HG03095 (cell line): ENCODE measurements at regions not wholly inside any gene's neighbourhood (a gene's known extent, or its start where the extent isn't known, plus 50 kb on each side); places are given as distances from the start of the nearest gene placed in this dataset.

Source experiments
- ATAC-seq: cut with Tn5 transposase; IDR thresholded peaks from one replicate; pipeline ENCODE4 v1.9.1; 2021; ENCODE audit warnings: moderate library complexity; ENCODE audit not compliant: unreplicated experiment

DNA sequence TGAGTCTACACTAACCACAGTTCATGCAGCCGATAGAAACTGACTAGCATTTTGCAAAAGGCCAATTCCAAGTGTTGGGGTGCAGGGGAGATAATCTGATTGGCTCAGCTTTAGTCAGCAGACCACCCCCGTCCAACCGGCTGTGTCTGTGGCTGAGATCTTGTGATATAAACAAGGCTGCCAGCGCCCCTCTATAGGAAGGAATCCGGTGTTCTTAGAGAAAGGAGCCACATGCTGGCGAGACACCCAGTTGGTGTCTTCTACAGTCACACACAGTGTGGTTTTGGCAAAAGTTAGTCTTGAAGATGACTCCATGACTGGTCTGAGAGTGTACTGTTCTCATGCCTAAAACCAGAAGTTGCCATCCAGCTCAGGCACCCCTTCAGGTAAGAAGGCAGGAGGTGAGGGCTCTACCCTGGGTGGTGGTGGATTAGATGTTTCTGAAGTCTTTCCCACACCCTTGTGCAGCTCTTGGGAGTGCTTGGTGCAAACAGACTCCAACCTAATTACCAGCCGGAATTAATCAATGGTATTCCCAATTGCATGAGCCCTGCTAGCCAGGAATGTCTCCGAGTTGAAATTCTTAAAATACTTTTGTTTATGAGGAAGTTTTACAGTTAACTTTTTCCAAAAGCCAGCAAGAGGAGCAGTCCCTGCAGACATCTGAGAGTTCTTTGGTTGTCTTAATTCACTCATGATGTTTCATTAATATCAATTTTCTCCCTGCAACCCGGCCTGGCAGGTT, 172.3 kb upstream of the IRX6 start:
- ATAC-seq: no peak

DNA sequence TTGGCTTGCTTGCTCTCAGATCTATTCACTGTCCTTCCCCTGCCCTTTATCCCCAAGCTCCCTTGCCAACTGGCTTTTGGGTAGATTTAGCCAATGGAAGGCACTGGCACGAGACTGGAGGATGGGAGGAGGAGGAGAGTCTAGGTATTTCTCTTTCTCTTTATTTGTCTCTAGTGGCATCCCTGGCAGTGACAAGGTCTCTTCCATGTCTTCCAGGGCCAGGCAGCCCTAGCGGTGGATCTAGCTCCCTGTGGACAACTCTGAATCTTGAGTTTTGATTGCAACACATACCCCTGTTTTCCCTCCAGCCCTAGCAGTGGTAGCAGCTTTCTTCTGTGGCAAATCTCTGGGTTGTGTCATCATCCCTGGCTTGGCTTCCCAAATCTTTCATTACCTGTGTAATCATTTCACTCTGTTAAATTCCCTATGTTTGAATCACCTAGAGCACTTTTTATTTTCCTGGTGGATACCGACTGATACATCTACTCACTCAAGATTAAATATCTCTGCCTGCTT, 171.1 kb upstream of the IRX6 start:
- ATAC-seq: no peak

DNA sequence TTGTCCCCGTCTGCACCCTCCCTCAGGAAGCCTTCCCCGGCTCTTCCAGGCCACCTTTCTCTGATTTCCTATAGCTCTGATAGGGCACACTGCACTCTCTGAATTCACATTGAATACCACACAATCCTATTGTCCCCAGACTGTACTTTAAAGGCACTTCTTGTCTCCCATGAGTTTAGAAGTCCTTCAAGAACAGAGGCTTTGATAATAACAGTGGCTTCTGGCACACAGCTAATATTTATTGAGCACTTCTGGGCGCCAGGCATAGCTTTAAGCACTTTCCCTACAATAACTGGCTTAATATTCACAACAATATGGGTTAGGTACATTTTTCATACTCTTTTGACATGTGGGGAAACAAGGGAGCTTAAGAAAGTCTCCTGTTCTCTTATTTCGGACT, 169.7 kb upstream of the IRX6 start:
- ATAC-seq: no peak

DNA sequence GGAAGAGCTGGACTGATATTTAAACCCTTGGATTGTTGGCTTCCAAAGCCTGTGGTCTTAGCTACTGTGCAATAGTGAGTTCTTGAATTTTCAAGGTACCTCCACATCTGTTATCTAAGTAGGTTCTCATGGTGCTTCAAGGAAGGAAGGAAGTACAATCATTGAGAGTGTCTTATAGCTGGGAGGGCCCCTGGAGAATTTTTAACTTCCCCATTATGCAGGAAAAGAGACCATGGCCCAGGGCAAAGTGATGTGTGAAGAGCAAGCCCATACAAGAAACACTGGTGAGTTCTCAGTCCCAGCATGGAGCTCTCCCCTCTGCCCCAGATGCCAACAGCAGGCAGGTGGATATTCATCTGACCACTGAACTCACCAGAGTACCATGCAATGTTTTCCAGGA, 169.0 kb upstream of the IRX6 start:
- no peak for ATAC-seq

DNA sequence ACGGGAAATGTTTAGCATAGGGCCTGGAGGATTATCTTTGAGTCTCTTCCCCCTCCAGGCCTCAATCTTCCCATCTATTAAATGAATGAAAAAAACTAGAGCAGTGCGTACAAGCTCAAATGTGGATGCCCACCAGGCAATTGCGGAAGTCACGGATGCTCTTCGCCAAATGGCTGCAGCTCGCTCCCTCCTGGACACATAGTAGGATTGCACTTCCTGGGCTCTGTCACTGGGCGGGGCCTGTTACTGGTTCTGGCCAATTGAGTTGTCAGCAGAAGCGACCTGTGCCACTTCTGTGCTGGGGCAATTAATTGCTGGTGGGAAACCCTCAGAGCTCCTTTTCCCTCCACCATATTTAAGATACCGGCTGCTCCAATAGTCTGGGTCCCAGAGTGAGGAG, 168.2 kb upstream of the IRX6 start:
- no peak for ATAC-seq

DNA sequence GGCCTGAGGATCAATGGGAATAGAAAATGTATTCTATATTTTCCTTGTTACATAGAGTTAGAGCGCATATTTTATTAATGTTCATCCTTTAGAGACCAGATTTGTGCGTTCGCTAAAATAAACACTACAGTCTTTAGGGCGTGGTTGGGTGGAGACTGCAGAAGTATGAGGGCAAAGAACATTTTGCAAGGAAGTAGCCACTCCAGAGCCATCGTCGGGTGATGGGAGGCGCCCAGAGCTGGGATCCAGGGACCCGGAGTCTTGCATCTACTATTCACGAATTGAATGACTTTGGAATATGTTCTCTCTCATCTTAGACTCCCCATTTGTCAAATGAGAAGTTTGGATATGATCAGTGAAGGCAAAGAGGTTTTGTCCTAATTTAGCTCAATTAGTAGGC, 154.2 kb upstream of the IRX6 start:
- no peak for ATAC-seq

DNA sequence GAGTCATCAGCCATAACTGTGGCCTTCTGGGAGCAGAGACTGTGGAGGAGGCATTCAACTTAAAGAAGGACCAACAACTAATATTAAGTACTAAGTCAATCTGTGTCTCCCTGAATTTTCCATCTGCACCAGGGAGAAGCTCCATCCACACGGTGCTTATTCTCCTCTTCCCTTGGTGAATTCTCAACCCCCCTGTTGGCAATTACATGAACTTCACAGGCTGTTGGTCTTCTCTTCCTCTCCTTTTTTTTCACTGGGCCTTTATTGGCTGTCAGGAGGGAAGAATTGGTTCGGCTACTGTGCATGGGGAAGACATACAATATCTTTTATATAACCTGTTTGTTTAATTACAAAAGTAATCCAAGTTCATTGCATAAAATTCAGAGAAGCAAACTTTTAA, 152.8 kb upstream of the IRX6 start:
- ATAC-seq: no peak

DNA sequence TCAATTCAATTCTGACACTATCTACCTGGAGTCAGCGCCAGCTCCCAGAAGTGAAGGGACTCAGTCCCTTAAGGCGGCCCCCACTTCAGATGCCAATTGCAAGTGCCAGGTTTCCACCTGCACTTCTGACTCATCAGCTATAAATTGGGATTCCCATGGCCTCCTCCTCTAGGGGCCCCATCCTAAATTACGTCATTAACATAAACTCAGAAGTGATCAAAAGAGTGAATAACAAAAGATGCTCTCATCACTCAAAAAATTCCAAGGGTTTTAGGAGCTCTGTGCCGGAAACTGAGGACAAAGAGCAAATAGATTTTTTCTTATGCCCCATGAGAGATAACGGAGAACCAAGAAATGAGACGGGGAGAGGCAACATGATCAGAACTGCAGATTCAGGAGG, 148.6 kb upstream of the IRX6 start:
- no peak for ATAC-seq

DNA sequence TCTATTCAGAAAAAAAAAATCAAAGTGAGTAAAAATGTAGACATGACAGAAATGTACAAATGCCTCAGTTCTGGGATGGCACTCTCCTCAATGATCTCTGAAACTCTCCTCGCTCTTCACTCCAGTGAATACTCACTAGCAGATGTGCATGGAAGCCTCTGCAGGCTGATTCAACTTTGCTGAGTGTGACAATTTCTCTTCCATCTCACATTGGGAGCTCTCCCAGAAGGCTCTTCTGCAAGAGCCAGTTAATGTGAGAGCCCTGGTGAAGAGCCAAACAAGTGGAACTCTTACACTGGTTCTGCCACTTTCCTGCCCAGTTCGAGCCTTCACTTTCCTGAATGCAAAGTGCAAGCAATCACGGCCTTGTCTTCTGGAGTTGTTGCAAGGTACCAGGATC, 147.1 kb upstream of the IRX6 start:
- no peak for ATAC-seq

DNA sequence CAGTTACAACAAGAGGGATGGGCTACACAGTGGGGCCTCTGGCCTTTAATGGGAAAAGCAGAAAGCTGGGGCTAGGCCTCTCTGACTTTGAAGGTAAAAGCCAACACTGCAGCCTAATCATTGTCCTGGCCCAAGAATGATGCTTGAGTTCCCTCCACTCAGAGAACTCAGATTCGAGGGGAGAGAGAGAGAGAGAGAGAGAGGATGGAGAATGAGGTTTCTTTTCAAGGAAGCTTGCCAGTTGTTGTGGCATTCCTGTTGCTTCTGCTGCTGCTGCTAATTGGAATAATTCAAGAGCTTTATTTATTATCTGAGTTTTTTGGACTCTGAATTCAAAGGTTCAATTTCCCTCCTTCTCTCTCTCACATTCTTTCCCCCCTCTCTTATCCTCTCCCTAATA, 144.6 kb upstream of the IRX6 start:
- ATAC-seq: no peak

DNA sequence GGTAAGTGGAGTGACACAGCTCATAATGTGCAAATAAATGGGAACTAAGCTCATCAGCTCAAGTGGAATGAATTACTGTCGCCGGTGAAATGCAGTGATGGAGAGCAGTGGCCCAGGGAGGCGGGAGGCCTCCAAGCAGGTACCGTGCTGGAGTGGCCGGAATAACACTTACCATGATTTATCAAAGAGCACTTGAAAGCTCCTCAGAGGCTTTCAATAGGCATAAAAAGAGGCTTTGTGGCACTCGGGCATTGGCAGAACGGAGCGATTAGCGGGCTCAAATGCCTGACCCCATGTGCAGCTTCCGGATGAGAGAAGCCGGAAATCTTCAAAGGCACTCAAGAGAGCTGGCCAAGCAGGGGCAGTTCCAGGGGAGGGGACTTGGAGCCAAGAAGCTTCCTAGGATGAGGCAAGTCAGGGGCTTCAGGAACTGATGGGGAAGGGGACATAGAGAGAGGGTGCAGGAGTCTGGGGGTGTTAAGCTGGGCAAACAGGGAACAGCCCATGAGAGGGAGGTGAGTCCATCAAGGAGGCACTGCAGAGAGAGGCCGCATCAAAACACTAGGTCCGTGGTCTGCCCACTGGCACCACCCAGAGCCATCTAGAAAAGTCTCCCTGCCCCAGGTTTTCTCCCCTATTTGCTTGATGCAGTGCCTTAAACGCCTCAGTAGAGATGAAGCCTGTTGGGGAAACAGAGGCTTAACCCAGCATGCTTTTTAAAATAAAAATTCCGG, 144.0 kb upstream of the IRX6 start:
- ATAC-seq: no peak

DNA sequence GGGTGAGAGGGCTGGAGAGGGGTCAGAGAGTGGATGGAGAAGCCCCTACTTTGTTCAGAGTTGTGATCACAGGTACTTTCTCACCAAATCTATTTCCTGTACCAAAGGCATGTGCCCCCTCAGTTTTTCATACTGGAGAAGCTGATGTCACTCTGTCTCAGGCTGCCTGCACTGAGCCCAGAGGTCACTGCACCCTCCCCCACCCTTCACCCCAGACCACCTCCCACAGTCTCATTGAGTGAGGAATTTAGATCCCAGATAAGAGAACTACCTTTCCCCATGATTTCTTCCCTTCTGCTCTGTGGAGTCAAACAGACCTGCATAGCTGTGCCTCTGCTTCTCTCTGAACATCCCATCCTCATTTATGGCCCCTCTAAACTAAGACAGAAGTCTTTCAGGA, 140.0 kb upstream of the IRX6 start:
- no peak for ATAC-seq

DNA sequence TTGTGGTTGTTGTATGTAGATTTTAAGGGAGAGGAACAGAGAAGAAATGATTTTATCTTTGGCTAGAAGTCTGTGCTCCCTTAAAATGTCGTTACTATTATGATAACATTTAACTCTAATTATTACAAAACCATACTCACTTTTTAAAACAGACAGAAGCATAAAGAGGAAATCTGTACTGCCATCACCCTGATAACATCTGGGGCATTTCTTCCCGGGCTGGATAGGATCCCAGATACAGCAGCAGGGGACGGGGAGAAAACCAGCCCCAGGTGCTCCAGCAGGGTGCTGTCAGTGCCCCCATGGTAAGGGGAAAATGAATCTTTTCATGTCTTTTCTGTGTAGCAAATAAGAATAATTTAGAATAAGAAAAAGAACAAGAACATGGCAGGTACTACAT, 139.4 kb upstream of the IRX6 start:
- ATAC-seq: no peak

DNA sequence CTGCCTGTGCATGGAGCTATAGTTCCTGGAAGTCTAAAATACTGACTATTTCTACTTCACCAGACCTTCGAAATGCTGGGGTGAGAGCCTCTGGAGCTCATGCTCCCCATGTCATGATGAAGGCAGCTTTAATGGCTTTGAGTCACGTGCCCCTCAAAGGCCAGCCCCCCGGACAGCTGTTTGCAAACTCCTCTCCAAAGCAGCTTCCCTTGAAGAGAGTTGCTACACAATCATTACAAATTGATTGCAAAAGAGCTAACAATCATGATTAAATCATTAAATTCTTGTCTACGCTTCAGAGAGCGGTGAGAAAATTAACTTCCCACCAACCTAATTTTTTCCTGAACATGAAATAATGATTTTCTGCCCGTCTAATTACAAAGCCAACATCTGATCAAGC, 134.8 kb upstream of the IRX6 start:
- ATAC-seq: no peak

DNA sequence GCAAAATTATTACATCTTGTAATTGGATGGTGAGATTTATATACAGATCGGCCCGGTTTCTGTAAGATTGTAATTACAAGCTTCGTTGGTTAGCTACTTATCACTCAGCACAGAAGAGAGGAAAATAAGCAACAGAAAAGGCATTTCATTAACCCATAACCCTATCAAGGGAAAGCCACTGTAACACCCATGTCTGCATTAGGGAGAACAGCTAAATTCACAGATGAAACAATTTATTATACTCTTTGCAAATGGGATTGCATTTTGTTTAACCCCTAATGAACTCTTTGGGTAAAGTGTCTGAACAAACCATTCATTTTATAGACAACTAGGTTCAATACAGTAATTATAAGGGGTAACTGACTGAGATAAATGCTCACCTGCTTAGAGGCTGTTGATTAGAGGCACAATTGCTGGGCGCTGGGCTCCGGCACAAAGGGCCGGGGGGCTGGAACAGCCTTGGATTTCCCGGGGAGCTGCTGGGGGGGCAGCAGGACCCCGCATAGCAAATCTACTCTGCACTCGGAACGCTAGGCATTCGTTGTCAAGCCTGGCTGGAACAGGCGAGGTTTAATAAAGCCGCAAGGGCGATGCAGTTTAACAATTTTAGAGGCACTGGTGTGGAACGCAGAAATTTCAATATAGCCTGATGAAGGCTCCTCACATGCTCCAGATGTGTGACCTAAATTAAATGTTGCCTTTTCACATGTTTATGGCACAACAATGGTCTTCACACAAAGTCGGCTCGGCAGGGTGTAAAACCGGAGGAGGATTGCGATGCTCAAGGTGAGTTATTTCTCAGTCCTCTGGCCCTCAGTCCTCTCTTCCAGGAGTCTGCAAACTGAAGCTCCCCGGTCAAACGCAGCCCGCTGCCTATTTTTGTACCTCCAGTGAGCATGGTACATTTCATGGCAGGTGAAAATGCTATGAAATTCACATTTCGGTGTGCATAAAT, 134.0 kb upstream of the IRX6 start:
- no peak for ATAC-seq

DNA sequence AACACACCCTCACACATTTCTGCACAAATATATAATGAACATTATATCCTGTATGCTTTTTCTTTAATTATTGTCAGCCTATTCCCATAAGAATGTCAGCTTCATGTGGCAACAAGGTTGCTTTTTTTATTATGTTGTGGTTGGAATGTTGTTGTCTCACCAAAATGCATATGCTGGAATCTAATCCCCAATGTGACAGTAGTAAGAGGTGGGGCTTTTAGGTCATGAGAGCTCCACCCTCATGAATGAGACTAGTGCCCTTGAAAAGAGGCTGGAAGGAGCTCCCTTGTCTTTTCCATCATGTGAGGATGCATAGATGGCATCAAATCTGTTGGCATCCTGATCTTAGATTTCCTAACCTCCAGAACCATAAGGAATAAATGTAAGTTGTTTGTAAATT, 131.3 kb upstream of the IRX6 start:
- ATAC-seq: no peak

DNA sequence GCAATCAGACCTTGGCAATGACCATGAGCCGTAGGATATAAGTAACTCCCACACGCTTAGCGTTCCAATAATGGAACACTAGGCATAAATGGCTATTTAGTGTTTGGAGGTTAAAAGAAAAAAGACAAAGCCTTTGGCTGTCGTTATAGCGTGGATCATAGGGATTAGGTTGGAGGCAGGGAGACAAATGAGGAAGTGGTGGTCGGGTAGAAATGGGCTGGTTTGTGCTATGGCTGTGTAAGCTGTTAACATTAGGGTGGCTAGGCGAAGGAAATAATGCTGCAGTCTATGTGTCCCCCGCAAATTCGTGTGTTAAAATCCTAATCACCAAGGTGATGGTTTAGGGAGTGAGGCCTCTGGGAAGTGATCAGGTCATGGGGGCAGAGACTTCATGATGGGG, 120.4 kb upstream of the IRX6 start:
- ATAC-seq: no peak

DNA sequence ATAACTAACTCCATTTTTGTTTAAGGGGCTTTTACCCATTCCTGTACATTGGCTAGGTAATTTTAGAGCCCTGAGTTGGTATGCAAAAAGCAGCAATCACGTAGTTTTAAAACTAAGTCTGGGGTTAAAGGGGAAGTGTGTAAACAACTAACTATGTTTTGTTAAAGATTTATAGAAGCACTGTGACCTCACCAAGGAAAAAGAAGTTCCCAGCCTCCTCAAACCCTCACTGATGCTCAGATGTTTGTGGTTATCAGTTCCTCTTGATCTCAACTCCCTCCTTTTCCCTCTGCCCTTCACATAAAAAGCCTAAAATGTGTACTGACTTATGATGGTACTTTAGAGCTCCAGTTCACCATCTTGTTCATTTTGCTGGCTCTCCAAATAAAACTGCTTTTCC, 119.9 kb upstream of the IRX6 start:
- ATAC-seq: no peak

DNA sequence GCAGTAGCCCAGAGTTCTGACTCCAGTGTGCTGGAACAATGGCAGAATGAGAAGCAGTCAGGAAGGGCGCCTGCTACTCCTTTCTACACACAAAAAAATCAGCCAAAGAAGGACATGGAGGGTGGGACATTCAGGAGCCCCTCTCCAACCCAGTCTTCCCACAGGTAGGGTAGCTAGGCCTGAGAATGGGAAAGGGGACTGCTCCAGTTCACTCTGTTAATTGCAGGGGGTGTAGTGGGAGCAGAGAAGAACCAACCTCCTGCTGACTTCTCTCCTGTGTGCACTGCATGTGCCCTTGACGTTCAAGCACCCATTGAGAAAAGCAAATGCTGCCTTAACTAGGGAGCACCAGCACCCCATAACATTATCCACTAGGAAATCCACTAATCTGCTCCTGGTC, 119.1 kb upstream of the IRX6 start:
- no peak for ATAC-seq

DNA sequence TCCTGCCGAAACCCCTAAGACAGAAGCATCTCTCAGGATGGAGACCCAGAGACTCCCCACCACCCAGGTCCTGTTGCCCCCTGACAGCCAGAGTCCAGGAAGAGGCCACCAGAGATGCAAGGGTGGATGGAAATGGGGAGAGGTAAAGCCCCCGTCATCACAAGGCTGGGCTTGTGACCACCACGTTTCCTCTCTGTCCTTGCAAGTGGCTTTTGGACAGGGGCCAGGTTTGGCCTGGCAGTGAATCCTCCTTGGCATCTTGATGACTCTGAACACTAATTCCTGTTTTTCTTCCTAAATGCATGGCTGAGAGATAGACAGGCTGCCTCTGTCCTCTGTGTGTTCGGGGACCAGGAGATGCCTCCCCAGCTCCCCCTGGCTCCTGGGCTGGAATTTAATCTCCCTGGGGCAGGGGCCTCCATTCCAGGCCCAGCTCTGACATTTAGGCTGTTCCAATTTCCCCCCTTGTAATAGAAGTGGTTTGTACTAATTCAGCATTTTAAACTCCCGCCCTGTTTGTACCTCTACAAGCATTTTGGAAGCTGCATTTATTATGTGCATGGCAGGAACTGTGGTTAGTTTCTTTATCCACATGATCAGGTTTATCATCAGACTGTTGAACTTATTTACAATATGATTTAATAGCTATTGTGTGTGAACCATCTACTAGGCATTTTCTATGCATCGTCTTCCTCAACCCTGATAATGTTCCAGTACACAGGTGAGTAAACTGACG, 116.1 kb upstream of the IRX6 start:
- no peak for ATAC-seq

DNA sequence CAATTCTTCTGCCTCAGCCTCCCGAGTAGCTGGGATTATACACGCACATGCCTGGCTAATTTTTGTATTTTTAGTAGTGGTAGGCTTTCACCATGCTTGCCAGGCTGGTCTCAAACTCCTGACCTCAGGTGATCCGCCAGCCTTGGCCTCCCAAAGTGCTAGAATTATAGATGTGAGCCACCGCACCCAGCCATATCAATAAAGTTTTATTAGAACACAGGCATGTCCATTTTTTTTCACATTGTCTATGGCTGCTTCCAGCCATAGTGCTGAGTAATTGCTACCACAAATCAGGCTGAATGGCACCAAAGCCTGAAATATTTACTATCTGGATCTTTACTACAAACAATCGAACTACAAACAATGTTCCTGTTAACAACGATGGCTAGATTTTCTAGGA, 114.4 kb upstream of the IRX6 start:
- ATAC-seq: no peak
